Esophagus muscularis mucosa (tissue), 4 donors: ENCODE measurements at regions not wholly inside any gene's neighbourhood (a gene's known extent, or its start where the extent isn't known, plus 50 kb on each side); places are given as distances from the start of the nearest gene placed in this dataset.
"Not testable (repeated sequence)": the region's sequence is repeated elsewhere in the genome, so short reads cannot be mapped to it uniquely, and the experiment has no call there.

ENCODE experiments used
- DNase-seq: peaks from one replicate; pipeline ENCODE4 v3.0.0-alpha.2; 2017; ENCODE audit errors: extremely low spot score
- H3K27ac ChIP-seq, 4 donors: fragments of 200-600 bp; sonication (generic); replicated peaks in 1 of 4; 1 replicate in 3 of 4; 2 replicates in 1 of 4; pipeline ENCODE4 v1.5.1; 2016 to 2019; ENCODE audit warnings: mild to moderate bottlenecking in 1 of 4
- H3K27me3 ChIP-seq, 4 donors: fragments of 200-600 bp; sonication (generic); one replicate each; pipeline versions ENCODE4 v1.5.1 to v1.6.0; 2016 to 2019
- H3K36me3 ChIP-seq, 4 donors: fragments of 200-600 bp; sonication (generic); one replicate each; pipeline ENCODE4 v1.5.1; 2016 to 2019
- H3K4me1 ChIP-seq, 4 donors: fragments of 200-600 bp; sonication (generic); one replicate each; pipeline ENCODE4 v1.5.1; 2016 to 2019
- H3K4me3 ChIP-seq, 4 donors: fragments of 200-600 bp; sonication (generic); 1 replicate in 2 of 4; 2 replicates in 2 of 4; pipeline ENCODE4 v1.5.1; 2016 to 2019; ENCODE audit warnings: mild to moderate bottlenecking in 4 of 4, moderate library complexity in 1 of 4
- H3K9me3 ChIP-seq, 4 donors: fragments of 200-600 bp; sonication (generic); 1 replicate in 3 of 4; 2 replicates in 1 of 4; pipeline ENCODE4 v1.5.1; 2016 to 2019
- CTCF ChIP-seq, 3 experiments: fragments of 200-600 bp in 2 of 3; fragments of 450-650 bp in 1 of 3; sonication (generic) in 2 of 3; IDR thresholded peaks; one replicate each; pipeline ENCODE4 v1.5.1; 2017 to 2019; ENCODE audit warnings: antibody characterized with exemption in 3 of 3, mild to moderate bottlenecking in 2 of 3, moderate library complexity in 1 of 3
- EP300 ChIP-seq: sonication (generic); formaldehyde crosslinking; IDR thresholded peaks from one replicate; pipeline ENCODE4 v1.6.1; 2017; ENCODE audit warnings: antibody characterized with exemption
- POLR2A ChIP-seq: fragments of 450-650 bp; IDR thresholded peaks from one replicate; pipeline ENCODE4 v1.6.1; 2017; ENCODE audit warnings: antibody characterized with exemption, moderate library complexity, mild to moderate bottlenecking, low read depth
- POLR2AphosphoS5 ChIP-seq, 2 donors: sonication (generic); formaldehyde crosslinking; IDR thresholded peaks; one replicate each; pipeline ENCODE4 v1.6.1; 2017; ENCODE audit warnings: antibody characterized with exemption in 2 of 2
- WGBS: methylation state at CpG from one replicate; pipeline ENCODE4 v1.1.5; 2018; 5-methylcytosine and 5-hydroxymethylcytosine counted together
- intact Hi-C: fragments of 100-400 bp; cut with DNase I; formaldehyde crosslinking; loops from one replicate; pipeline ENCODE4 v1.15.1; 2023
- small RNA-seq, 3 donors: library from RNA; depleted of rRNA; stranded (forward); fragments of <200 nt; gene quantifications; one replicate each; pipeline ENCODE3, GENCODE V24; 2016

GRCh38 chrX:41981481-41982013 lies 58.2 kb upstream of the CASK start:
- no peaks in the 10 kb centered on the region for H3K36me3 ChIP-seq
- no peaks in the 10 kb centered on the region for H3K27me3 ChIP-seq
- no peak overlapping the region for H3K4me3 ChIP-seq
- intact Hi-C loops, result no loop called here
- H3K9me3 ChIP-seq, result no peaks in the 10 kb centered on the region
- whole genome bisulfite sequencing, result 70% methylated on average over 4 of the region's 4 CpGs
- no peak for DNase-seq
- TF ChIP-seq CTCF (IDR thresholded peaks at IDR 0.05) (no peak), POLR2A (no peak), EP300 (no peak), POLR2AphosphoS5 (IDR thresholded peaks at IDR 0.05) (no peak)
- H3K4me1 ChIP-seq, result no peaks in the 10 kb centered on the region
- H3K27ac ChIP-seq, result no peak overlapping the region

- H3K27me3 ChIP-seq, intact Hi-C loops, H3K4me3 ChIP-seq, H3K27ac ChIP-seq, H3K4me1 ChIP-seq, H3K9me3 ChIP-seq, H3K36me3 ChIP-seq, DNase-seq: not testable (repeated sequence)
- WGBS, result 100% methylated on average over 1 of the region's 1 CpG
These were observed 51.3 kb upstream of the CASK start for GRCh38 chrX:41974677-41975076.

- H3K4me1 ChIP-seq, result no peaks in the 10 kb centered on the region
- no peak for DNase-seq
- intact Hi-C loops, result no loop called here
- H3K4me3 ChIP-seq, result no peak overlapping the region
- TF ChIP-seq CTCF (IDR thresholded peaks at IDR 0.05), result no peak
- TF ChIP-seq EP300, result no peak
- no peak for TF ChIP-seq POLR2A
- TF ChIP-seq POLR2AphosphoS5 (IDR thresholded peaks at IDR 0.05), result no peak
- H3K27me3 ChIP-seq, result no peaks in the 10 kb centered on the region
- no peaks in the 10 kb centered on the region for H3K36me3 ChIP-seq
- WGBS, result 66% methylated on average over 2 of the region's 2 CpGs
- H3K27ac ChIP-seq, result no peak overlapping the region
- no peaks in the 10 kb centered on the region for H3K9me3 ChIP-seq
These were observed 49.9 kb upstream of the CASK start for GRCh38 chrX:41973208-41973607.

Small RNA genes in the stretch of these regions (small RNA-seq; reads per million reads assigned to genes)
- gene RNU6-1124P, result 0 reads per million in 3 donors
- 0 reads per million in 3 donors for gene RNU6-630P
- gene Z92545.1, result 0 reads per million in 3 donors
